ENCODE measurements at regions not wholly inside any gene's neighbourhood (a gene's known extent, or its start where the extent isn't known, plus 50 kb on each side); places are given as distances from the start of the nearest gene placed in this dataset.

DNA sequence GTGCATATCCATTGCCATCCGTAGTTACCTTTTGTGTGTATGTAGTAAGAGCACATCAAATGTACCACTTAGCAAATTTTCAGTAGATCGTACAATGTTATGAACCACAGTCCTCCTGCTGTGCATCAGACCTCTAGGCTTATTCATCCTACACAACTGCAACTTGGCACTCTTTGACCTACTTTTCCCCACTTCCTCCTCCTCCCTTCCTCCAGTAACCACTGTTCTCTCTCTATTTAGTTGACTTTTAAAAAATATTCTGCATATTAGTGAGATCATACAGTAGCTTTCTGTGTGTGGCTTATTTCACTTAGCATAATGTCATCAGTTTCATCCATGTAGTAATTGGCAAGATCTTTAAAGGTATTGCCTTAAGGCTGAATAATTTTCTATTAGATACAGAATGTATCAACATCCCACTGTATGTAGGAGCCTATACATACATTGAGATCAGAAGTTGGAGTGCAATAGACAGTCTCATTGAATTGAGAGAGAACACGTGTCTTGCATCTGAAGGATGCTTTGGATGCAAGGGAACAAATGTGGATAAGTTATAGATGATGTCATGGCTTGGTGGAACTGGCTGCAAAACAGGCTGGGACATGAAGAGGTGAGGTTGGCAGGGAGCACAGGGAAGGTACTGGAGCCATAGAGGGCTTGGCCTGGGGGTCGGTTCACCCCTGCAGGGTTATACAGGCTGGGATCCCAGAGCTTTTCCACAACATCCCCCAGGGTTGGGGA is 83.0 kb upstream of the FAM180A start:
- no peak for DNase-seq (ENCODE audit: low read depth)
- H3K4me3 ChIP-seq (ENCODE audit: low read depth, low read length) = no peak overlapping the region
- no peak for TF ChIP-seq CTCF (IDR thresholded peaks at IDR 0.05; ENCODE audit: insufficient read depth, low read depth, low read length)

DNA sequence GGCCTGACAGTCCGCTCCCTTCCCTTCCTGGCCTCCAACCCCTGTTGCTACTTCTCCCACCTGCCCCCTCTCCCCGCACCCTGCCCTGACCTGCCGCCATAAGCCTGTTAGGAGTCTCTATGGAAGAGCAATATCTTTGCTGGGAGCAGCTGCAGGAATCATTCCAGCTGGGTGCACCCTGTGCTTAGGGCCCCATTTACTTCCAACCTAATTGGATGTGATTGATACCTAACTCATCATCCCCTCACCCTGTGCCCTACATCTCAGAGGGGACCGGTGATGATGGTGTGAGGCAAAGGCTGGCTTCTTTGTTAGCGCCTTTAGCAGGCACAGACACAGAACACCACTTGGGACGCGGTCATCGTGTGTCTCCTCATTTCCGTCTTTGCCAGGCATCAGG is 80.0 kb upstream of the FAM180A start:
- H3K4me3 ChIP-seq (ENCODE audit: low read depth, low read length) = no peak overlapping the region
- no peak for DNase-seq (ENCODE audit: low read depth)
- no peak for TF ChIP-seq CTCF (IDR thresholded peaks at IDR 0.05; ENCODE audit: insufficient read depth, low read depth, low read length)

DNA sequence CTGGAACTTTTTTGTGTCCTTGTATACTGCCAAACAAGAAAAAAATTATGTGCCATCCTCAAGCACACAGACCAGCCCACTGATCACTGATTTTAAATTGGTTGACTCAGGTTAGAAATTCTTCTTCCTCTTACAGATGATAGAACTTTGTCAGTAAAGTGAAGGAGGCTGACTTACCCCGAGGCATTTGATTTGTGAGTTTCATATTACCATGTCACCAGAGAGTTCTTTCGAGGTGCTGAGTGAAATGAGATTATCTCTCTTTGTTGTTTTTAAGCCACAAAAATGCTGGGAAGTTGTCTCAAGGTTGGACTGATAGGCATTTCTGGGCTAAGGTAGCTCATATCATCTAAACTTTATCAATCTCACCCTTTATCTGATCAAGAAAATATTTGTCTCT is 78.8 kb upstream of the FAM180A start:
- TF ChIP-seq CTCF (IDR thresholded peaks at IDR 0.05; ENCODE audit: insufficient read depth, low read depth, low read length) = no peak
- H3K4me3 ChIP-seq (ENCODE audit: low read depth, low read length) = no peak overlapping the region
- DNase-seq (ENCODE audit: low read depth) = no peak

- H3K4me3 ChIP-seq (ENCODE audit: low read depth, low read length) = no peak overlapping the region
- DNase-seq (ENCODE audit: low read depth) = no peak
- no peak for TF ChIP-seq CTCF (IDR thresholded peaks at IDR 0.05; ENCODE audit: insufficient read depth, low read depth, low read length)
Observed at GRCh38 chr7:135825406-135825805, 76.8 kb upstream of the FAM180A start.

DNA sequence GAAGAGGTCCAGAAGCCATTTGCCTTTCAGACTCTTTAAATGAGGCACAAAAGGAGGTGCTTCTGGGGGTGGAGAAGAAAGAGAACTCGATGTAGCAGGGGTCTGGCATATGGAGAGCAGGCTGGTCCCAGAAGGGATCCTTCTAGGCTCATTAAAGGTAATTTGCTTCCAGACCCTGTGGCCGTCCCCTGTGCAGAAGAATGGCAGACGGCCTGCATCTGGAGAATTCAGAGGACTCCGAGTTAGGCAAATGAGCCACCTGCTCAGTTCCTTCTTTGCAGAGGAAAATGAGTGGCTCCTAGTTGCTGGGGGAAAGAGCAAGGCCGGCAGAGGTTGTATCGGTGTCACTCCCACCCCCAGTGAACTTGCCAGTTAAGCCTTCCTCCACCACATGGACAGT is 73.8 kb upstream of the FAM180A start:
- no peak for TF ChIP-seq CTCF (IDR thresholded peaks at IDR 0.05; ENCODE audit: insufficient read depth, low read depth, low read length)
- H3K4me3 ChIP-seq (ENCODE audit: low read depth, low read length) = no peak overlapping the region
- no peak for DNase-seq (ENCODE audit: low read depth)

DNA sequence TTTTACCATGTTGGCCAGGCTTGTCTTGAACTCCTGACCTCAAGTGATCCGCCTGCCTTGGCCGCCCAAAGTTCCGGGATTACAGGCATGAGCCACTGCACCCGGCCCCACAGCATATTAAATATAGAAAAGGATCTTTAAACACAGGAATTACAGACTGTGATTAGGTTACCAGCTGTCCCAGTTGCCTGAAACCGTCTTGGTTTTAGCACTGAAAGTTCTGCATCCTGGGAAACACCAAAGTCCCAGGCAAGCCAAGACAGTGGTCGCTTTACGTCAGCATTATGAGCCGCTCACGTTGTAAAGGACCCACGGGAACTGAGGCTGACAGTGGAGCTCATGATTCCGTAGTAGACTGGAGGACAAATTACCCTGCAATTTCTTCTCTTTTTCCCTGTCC is 69.0 kb upstream of the FAM180A start:
- TF ChIP-seq CTCF (IDR thresholded peaks at IDR 0.05; ENCODE audit: insufficient read depth, low read depth, low read length) = no peak
- no peak overlapping the region for H3K4me3 ChIP-seq (ENCODE audit: low read depth, low read length)
- DNase-seq (ENCODE audit: low read depth) = no peak

- H3K4me3 ChIP-seq (ENCODE audit: low read depth, low read length) = no peak overlapping the region
- no peak for TF ChIP-seq CTCF (IDR thresholded peaks at IDR 0.05; ENCODE audit: insufficient read depth, low read depth, low read length)
Observed at GRCh38 chr7:135815033-135815432, 66.4 kb upstream of the FAM180A start.

More at GRCh38 chr7:135815033-135815432, 66.4 kb upstream of the FAM180A start:
- DNase-seq (ENCODE audit: low read depth) = no peak
